ENCODE measurements at regions not wholly inside any gene's neighbourhood (a gene's known extent, or its start where the extent isn't known, plus 50 kb on each side); places are given as distances from the start of the nearest gene placed in this dataset.

GRCh38 chr9:80679916-80680315 lies 1009.4 kb downstream of the TLE1 start:
- no peak for TF ChIP-seq CTCF (IDR thresholded peaks at IDR 0.05 in 2 of 3, conservative IDR thresholded peaks at IDR 0.05 in 1 of 3; ENCODE audit: control insufficient read depth in 2 of 3, extremely low read depth in 1 of 3, insufficient read depth in 1 of 3, low read depth in 3 of 3, low read length in 3 of 3)
- TF ChIP-seq NRF1 (conservative IDR thresholded peaks at IDR 0.05; ENCODE audit: low read depth, low read length), result no peak
- no peak for TF ChIP-seq POLR2A (IDR thresholded peaks at IDR 0.05; ENCODE audit: low read depth, low read length)
- TF ChIP-seq FOXM1 (IDR thresholded peaks at IDR 0.05; ENCODE audit: low read depth, low read length), result no peak
- TF ChIP-seq BCL3 (IDR thresholded peaks at IDR 0.05; ENCODE audit: borderline replicate concordance, insufficient read depth, low read depth, low read length, poor library complexity, severe bottlenecking), result no peak
- no peak for TF ChIP-seq BCL11A (IDR thresholded peaks at IDR 0.05; ENCODE audit: low read depth, low read length)
- TF ChIP-seq SMC3 (IDR thresholded peaks at IDR 0.05; ENCODE audit: borderline replicate concordance, low read length), result no peak
- no peak for TF ChIP-seq RB1 (IDR thresholded peaks at IDR 0.05; ENCODE audit: borderline replicate concordance)
- no peak for TF ChIP-seq ATF3 (IDR thresholded peaks at IDR 0.05; ENCODE audit: borderline replicate concordance, extremely low read depth, low read depth, low read length)
- TF ChIP-seq NFYA (IDR thresholded peaks at IDR 0.05; ENCODE audit: borderline replicate concordance, low read depth, low read length), result no peak
- TF ChIP-seq WRNIP1 (IDR thresholded peaks at IDR 0.05; ENCODE audit: borderline replicate concordance, low read depth, low read length), result no peak
- no peak for TF ChIP-seq CBFB (IDR thresholded peaks at IDR 0.05; ENCODE audit: low read depth)

Data from GM12878 (cell line).